ENCODE measurements at regions not wholly inside any gene's neighbourhood (a gene's known extent, or its start where the extent isn't known, plus 50 kb on each side); places are given as distances from the start of the nearest gene placed in this dataset.

DNA sequence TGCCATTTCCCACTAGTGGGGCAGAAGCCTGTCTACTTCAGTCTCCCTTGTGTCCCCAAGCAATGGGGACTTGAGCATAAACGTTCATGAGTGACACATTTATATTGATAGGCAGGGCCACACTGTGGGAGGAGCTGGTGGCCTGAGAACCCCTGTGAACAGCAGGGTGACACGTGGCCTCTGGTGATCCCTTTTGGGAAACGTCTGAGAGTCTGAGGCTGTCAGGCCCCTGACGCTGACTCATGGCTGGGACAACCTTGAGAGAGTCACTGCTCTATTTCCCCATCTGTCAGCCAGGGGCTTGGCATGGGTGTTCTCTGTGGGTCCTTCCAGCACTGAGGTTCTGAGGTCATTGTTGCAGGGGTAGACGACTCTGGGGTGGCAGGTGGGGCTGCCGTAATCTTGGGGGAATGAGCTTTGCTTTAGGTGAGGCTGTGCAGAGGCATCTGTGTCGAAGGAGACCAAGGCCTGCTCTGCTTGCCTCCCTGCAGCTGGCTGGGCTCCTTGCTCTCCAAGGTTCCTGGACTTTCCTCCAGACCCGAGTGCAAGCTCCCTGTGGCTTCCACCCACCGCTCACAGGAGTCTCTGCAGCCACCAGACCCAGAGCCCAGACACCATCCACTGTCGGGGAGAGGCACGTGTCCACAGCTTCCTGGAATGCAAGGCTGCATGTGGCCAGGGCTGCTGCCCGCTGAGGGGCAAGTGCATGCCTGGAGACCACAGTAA lies 54.7 kb downstream of the SMIM38 start:
- Histone ChIP-seq H4K20me1 (replicated peaks; ENCODE audit: insufficient read depth) (no peaks in the 10 kb centered on the region), H3K27ac (ENCODE audit: low read depth) (no peak overlapping the region), H3K4me3 (no peak overlapping the region), H3F3A (replicated peaks; ENCODE audit: low read depth) (no peaks in the 10 kb centered on the region), H3K4me1 (ENCODE audit: insufficient read depth) (no peaks in the 10 kb centered on the region), H3K36me3 (ENCODE audit: insufficient read depth) (no peaks in the 10 kb centered on the region), H3K4me2 (no peak overlapping the region), H3K79me2 (replicated peaks; ENCODE audit: insufficient read depth) (no peaks in the 10 kb centered on the region), H3K9me2 (ENCODE audit: insufficient read depth) (peaks cover 6% of the 10 kb centered on the region; the same call in 1 of the 2 replicates), H3K27me3 (ENCODE audit: insufficient read depth) (no peaks in the 10 kb centered on the region), H2AFZ (no peak overlapping the region)
- DNase-seq (ENCODE audit: low spot score) (no peak), ATAC-seq (no peak)
- Mint-ChIP-seq H3K9me3 (peaks cover 3% of the 10 kb centered on the region; the same call in 2 of the 3 replicates), H3K4me3 (no peak overlapping the region), H3K4me1 (peaks cover 10% of the 10 kb centered on the region), H3K36me3 (ENCODE audit: low read depth) (no peaks in the 10 kb centered on the region), H3K27ac (peak overlapping the region; percentile 52; the same call in 1 of the 2 replicates), H3K27me3 (ENCODE audit: insufficient read depth, low read depth, poor library complexity) (peaks cover 7% of the 10 kb centered on the region)
- TF ChIP-seq EZH2 (IDR thresholded peaks at IDR 0.05; ENCODE audit: low read depth, unreplicated experiment) (no peak), POLR2AphosphoS5 (IDR thresholded peaks at IDR 0.05; ENCODE audit: low read depth) (no peak), STAT1 (IDR thresholded peaks at IDR 0.05; ENCODE audit: unreplicated experiment) (no peak), JUNB (IDR thresholded peaks at IDR 0.05; ENCODE audit: unreplicated experiment) (no peak), NANOG (IDR thresholded peaks at IDR 0.05; ENCODE audit: borderline replicate concordance) (no peak), CREB1 (CRISPR knock-in tag; IDR thresholded peaks at IDR 0.05; ENCODE audit: low read depth) (no peak), ZNF114 (CRISPR knock-in tag; IDR thresholded peaks at IDR 0.05) (no peak), ZNF331 (CRISPR knock-in tag; IDR thresholded peaks at IDR 0.05; ENCODE audit: low read depth) (no peak), EZH2phosphoT487 (IDR thresholded peaks at IDR 0.05; ENCODE audit: unreplicated experiment) (no peak)
- TF ChIP-seq, protein P1, sequence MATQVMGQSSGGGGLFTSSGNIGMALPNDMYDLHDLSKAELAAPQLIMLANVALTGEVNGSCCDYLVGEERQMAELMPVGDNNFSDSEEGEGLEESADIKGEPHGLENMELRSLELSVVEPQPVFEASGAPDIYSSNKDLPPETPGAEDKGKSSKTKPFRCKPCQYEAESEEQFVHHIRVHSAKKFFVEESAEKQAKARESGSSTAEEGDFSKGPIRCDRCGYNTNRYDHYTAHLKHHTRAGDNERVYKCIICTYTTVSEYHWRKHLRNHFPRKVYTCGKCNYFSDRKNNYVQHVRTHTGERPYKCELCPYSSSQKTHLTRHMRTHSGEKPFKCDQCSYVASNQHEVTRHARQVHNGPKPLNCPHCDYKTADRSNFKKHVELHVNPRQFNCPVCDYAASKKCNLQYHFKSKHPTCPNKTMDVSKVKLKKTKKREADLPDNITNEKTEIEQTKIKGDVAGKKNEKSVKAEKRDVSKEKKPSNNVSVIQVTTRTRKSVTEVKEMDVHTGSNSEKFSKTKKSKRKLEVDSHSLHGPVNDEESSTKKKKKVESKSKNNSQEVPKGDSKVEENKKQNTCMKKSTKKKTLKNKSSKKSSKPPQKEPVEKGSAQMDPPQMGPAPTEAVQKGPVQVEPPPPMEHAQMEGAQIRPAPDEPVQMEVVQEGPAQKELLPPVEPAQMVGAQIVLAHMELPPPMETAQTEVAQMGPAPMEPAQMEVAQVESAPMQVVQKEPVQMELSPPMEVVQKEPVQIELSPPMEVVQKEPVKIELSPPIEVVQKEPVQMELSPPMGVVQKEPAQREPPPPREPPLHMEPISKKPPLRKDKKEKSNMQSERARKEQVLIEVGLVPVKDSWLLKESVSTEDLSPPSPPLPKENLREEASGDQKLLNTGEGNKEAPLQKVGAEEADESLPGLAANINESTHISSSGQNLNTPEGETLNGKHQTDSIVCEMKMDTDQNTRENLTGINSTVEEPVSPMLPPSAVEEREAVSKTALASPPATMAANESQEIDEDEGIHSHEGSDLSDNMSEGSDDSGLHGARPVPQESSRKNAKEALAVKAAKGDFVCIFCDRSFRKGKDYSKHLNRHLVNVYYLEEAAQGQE (IDR thresholded peaks at IDR 0.05; ENCODE audit: unreplicated experiment), result no peak
- TF ChIP-seq, protein P2, sequence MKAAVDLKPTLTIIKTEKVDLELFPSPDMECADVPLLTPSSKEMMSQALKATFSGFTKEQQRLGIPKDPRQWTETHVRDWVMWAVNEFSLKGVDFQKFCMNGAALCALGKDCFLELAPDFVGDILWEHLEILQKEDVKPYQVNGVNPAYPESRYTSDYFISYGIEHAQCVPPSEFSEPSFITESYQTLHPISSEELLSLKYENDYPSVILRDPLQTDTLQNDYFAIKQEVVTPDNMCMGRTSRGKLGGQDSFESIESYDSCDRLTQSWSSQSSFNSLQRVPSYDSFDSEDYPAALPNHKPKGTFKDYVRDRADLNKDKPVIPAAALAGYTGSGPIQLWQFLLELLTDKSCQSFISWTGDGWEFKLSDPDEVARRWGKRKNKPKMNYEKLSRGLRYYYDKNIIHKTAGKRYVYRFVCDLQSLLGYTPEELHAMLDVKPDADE (IDR thresholded peaks at IDR 0.05), result no peak
- TF ChIP-seq, protein P3, sequence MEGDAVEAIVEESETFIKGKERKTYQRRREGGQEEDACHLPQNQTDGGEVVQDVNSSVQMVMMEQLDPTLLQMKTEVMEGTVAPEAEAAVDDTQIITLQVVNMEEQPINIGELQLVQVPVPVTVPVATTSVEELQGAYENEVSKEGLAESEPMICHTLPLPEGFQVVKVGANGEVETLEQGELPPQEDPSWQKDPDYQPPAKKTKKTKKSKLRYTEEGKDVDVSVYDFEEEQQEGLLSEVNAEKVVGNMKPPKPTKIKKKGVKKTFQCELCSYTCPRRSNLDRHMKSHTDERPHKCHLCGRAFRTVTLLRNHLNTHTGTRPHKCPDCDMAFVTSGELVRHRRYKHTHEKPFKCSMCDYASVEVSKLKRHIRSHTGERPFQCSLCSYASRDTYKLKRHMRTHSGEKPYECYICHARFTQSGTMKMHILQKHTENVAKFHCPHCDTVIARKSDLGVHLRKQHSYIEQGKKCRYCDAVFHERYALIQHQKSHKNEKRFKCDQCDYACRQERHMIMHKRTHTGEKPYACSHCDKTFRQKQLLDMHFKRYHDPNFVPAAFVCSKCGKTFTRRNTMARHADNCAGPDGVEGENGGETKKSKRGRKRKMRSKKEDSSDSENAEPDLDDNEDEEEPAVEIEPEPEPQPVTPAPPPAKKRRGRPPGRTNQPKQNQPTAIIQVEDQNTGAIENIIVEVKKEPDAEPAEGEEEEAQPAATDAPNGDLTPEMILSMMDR (conservative IDR thresholded peaks at IDR 0.05; ENCODE audit: low read depth in 2 of 2), result no peak
- TF ChIP-seq, protein P4, sequence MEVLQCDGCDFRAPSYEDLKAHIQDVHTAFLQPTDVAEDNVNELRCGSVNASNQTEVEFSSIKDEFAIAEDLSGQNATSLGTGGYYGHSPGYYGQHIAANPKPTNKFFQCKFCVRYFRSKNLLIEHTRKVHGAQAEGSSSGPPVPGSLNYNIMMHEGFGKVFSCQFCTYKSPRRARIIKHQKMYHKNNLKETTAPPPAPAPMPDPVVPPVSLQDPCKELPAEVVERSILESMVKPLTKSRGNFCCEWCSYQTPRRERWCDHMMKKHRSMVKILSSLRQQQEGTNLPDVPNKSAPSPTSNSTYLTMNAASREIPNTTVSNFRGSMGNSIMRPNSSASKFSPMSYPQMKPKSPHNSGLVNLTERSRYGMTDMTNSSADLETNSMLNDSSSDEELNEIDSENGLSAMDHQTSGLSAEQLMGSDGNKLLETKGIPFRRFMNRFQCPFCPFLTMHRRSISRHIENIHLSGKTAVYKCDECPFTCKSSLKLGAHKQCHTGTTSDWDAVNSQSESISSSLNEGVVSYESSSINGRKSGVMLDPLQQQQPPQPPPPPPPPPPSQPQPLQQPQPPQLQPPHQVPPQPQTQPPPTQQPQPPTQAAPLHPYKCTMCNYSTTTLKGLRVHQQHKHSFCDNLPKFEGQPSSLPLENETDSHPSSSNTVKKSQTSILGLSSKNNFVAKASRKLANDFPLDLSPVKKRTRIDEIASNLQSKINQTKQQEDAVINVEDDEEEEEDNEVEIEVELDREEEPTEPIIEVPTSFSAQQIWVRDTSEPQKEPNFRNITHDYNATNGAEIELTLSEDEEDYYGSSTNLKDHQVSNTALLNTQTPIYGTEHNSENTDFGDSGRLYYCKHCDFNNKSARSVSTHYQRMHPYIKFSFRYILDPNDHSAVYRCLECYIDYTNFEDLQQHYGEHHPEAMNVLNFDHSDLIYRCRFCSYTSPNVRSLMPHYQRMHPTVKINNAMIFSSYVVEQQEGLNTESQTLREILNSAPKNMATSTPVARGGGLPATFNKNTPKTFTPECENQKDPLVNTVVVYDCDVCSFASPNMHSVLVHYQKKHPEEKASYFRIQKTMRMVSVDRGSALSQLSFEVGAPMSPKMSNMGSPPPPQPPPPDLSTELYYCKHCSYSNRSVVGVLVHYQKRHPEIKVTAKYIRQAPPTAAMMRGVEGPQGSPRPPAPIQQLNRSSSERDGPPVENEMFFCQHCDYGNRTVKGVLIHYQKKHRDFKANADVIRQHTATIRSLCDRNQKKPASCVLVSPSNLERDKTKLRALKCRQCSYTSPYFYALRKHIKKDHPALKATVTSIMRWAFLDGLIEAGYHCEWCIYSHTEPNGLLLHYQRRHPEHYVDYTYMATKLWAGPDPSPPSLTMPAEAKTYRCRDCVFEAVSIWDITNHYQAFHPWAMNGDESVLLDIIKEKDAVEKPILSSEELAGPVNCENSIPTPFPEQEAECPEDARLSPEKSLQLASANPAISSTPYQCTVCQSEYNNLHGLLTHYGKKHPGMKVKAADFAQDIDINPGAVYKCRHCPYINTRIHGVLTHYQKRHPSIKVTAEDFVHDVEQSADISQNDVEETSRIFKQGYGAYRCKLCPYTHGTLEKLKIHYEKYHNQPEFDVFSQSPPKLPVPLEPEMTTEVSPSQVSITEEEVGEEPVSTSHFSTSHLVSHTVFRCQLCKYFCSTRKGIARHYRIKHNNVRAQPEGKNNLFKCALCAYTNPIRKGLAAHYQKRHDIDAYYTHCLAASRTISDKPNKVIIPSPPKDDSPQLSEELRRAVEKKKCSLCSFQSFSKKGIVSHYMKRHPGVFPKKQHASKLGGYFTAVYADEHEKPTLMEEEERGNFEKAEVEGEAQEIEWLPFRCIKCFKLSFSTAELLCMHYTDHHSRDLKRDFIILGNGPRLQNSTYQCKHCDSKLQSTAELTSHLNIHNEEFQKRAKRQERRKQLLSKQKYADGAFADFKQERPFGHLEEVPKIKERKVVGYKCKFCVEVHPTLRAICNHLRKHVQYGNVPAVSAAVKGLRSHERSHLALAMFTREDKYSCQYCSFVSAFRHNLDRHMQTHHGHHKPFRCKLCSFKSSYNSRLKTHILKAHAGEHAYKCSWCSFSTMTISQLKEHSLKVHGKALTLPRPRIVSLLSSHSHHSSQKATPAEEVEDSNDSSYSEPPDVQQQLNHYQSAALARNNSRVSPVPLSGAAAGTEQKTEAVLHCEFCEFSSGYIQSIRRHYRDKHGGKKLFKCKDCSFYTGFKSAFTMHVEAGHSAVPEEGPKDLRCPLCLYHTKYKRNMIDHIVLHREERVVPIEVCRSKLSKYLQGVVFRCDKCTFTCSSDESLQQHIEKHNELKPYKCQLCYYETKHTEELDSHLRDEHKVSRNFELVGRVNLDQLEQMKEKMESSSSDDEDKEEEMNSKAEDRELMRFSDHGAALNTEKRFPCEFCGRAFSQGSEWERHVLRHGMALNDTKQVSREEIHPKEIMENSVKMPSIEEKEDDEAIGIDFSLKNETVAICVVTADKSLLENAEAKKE (CRISPR knock-in tag; IDR thresholded peaks at IDR 0.05), result no peak

All from GM23338 (cell line).